ENCODE measurements at regions not wholly inside any gene's neighbourhood (a gene's known extent, or its start where the extent isn't known, plus 50 kb on each side); places are given as distances from the start of the nearest gene placed in this dataset.

GRCh38 chr16:87077750-87078127, 239.5 kb downstream of the C16orf95 start:
- DNase-seq: no peak

GRCh38 chr16:87080571-87081167, 236.5 kb downstream of the C16orf95 start:
- DNase-seq: no peak

GRCh38 chr16:87085441-87085840, 231.8 kb downstream of the C16orf95 start:
- DNase-seq: no peak

GRCh38 chr16:87086156-87086555, 231.0 kb downstream of the C16orf95 start:
- no peak for DNase-seq

GRCh38 chr16:87086575-87086974, 230.6 kb downstream of the C16orf95 start:
- no peak for DNase-seq

- DNase-seq: no peak
Observed at GRCh38 chr16:87092958-87093357, 224.2 kb downstream of the C16orf95 start.

GRCh38 chr16:87093804-87094555, 223.2 kb downstream of the C16orf95 start:
- DNase-seq: no peak

- DNase-seq: no peak
Observed at GRCh38 chr16:87094556-87094865, 222.7 kb downstream of the C16orf95 start.

GRCh38 chr16:87095271-87095670, 221.9 kb downstream of the C16orf95 start:
- no peak for DNase-seq

GRCh38 chr16:87096746-87097333, 220.4 kb downstream of the C16orf95 start:
- no peak for DNase-seq

- no peak for DNase-seq
Observed at GRCh38 chr16:87098361-87098760, 218.8 kb downstream of the C16orf95 start.

- DNase-seq: no peak
Observed at GRCh38 chr16:87098976-87099720, 218.0 kb downstream of the C16orf95 start.

- no peak for DNase-seq
Observed at GRCh38 chr16:87100306-87101058, 216.7 kb downstream of the C16orf95 start.

- no peak for DNase-seq
Observed at GRCh38 chr16:87101903-87102302, 215.3 kb downstream of the C16orf95 start.

- DNase-seq: no peak
Observed at GRCh38 chr16:87107201-87107600, 210.0 kb downstream of the C16orf95 start.

GRCh38 chr16:87108278-87108677, 208.9 kb downstream of the C16orf95 start:
- no peak for DNase-seq

GRCh38 chr16:87108941-87109340, 208.3 kb downstream of the C16orf95 start:
- DNase-seq: no peak

GRCh38 chr16:87114832-87115231, 202.4 kb downstream of the C16orf95 start:
- DNase-seq: no peak

- no peak for DNase-seq
Observed at GRCh38 chr16:87115646-87116045, 201.5 kb downstream of the C16orf95 start.

GRCh38 chr16:87117936-87118335, 199.3 kb downstream of the C16orf95 start:
- no peak for DNase-seq

GRCh38 chr16:87119168-87119567, 198.0 kb downstream of the C16orf95 start:
- DNase-seq: no peak

- no peak for DNase-seq
Observed at GRCh38 chr16:87119748-87120147, 197.4 kb downstream of the C16orf95 start.

GRCh38 chr16:87121816-87122215, 195.4 kb downstream of the C16orf95 start:
- DNase-seq: no peak
